ENCODE measurements at regions not wholly inside any gene's neighbourhood (a gene's known extent, or its start where the extent isn't known, plus 50 kb on each side); places are given as distances from the start of the nearest gene placed in this dataset.

GRCh38 chr13:33678084-33678483 is 139.9 kb upstream of the RFC3 start:
- TF ChIP-seq, protein P1, sequence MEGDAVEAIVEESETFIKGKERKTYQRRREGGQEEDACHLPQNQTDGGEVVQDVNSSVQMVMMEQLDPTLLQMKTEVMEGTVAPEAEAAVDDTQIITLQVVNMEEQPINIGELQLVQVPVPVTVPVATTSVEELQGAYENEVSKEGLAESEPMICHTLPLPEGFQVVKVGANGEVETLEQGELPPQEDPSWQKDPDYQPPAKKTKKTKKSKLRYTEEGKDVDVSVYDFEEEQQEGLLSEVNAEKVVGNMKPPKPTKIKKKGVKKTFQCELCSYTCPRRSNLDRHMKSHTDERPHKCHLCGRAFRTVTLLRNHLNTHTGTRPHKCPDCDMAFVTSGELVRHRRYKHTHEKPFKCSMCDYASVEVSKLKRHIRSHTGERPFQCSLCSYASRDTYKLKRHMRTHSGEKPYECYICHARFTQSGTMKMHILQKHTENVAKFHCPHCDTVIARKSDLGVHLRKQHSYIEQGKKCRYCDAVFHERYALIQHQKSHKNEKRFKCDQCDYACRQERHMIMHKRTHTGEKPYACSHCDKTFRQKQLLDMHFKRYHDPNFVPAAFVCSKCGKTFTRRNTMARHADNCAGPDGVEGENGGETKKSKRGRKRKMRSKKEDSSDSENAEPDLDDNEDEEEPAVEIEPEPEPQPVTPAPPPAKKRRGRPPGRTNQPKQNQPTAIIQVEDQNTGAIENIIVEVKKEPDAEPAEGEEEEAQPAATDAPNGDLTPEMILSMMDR (IDR thresholded peaks at IDR 0.05), result no peak
- no peak for TF ChIP-seq POLR2A (IDR thresholded peaks at IDR 0.05)
